ENCODE measurements at regions not wholly inside any gene's neighbourhood (a gene's known extent, or its start where the extent isn't known, plus 50 kb on each side); places are given as distances from the start of the nearest gene placed in this dataset.

DNA sequence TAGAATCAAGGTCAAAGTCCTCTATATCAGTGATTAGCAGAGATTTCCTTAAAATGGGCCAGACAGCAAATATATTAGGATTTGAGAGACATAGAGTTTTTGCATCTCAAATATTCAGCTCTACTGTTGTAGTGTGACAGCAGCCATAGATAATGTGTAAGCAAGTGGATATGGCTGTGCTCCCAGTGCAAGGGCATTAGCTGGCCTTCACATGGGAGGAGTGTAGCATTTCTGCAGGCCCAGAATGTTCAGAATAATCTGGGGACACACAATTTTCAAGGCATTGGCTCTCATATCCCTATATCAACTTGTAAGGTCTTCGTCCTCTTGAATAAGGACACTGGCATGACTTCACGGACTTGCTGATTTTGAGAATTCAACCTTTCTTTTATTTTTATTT lies 402.3 kb upstream of the ADAMTS5 start:
- ChIA-PET POLR2A (no interaction called here), CTCF (no interaction called here)
- no peak for DNase-seq (ENCODE audit: extremely low spot score)
- TF ChIP-seq CTBP1 (IDR thresholded peaks at IDR 0.05; ENCODE audit: borderline replicate concordance) = no peak
- no peak for TF ChIP-seq ELF4 (IDR thresholded peaks at IDR 0.05)
- no peak for TF ChIP-seq ARNT (IDR thresholded peaks at IDR 0.05)
- no peak for TF ChIP-seq BHLHE40 (IDR thresholded peaks at IDR 0.05; ENCODE audit: borderline replicate concordance)
- no peak for TF ChIP-seq FOXM1 (IDR thresholded peaks at IDR 0.05; ENCODE audit: borderline replicate concordance)
- TF ChIP-seq FOXK2 (IDR thresholded peaks at IDR 0.05) = no peak
- TF ChIP-seq, protein P1, sequence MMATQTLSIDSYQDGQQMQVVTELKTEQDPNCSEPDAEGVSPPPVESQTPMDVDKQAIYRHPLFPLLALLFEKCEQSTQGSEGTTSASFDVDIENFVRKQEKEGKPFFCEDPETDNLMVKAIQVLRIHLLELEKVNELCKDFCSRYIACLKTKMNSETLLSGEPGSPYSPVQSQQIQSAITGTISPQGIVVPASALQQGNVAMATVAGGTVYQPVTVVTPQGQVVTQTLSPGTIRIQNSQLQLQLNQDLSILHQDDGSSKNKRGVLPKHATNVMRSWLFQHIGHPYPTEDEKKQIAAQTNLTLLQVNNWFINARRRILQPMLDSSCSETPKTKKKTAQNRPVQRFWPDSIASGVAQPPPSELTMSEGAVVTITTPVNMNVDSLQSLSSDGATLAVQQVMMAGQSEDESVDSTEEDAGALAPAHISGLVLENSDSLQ (IDR thresholded peaks at IDR 0.05) = no peak
- TF ChIP-seq SP1 (IDR thresholded peaks at IDR 0.05) = no peak
- no peak for TF ChIP-seq SUZ12 (IDR thresholded peaks at IDR 0.05)
- TF ChIP-seq TARDBP (IDR thresholded peaks at IDR 0.05) = no peak
- TF ChIP-seq NFRKB (IDR thresholded peaks at IDR 0.05) = no peak
- no peak for TF ChIP-seq HDGF (IDR thresholded peaks at IDR 0.05; ENCODE audit: borderline replicate concordance)
- TF ChIP-seq ZNF384 (IDR thresholded peaks at IDR 0.05) = no peak

DNA sequence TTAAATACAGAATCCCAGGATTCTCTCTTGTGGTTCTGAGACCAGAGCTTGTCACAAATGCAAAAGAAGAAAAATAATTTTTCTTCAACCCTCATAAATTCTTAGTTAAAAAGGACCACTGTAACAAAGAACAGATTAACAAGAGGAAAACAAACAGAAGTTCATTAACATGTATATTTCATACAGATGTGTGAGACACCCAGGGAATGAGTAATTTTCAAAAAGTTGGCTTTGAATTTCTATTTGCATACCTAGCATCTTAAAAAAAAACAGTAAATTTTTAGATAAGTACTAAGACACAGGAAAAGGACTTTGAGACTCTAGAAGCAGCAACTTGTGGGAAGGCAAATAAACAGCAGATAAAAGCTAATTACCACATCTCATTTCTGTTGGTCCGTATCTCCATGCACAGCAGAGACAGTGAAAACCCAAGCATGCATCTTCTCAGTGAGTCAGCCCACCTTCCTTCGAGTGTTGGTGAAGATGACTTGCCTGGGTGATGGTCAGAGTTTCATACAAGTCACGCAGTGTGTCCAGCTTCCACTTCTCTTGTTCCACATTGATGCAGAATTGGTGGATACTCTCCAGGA lies 399.9 kb upstream of the ADAMTS5 start:
- no peak for DNase-seq (ENCODE audit: extremely low spot score)
- ChIA-PET CTCF (interaction anchor here (0.7 kb wide), 1 partner anchor 256 kb away, joined by 3 read pairs; no protein-coding TSS in a partner anchor), POLR2A (no interaction called here)
- no peak for TF ChIP-seq HDGF (IDR thresholded peaks at IDR 0.05; ENCODE audit: borderline replicate concordance)
- TF ChIP-seq SUZ12 (IDR thresholded peaks at IDR 0.05) = no peak
- TF ChIP-seq FOXM1 (IDR thresholded peaks at IDR 0.05; ENCODE audit: borderline replicate concordance) = no peak
- TF ChIP-seq ZNF384 (IDR thresholded peaks at IDR 0.05) = no peak
- TF ChIP-seq, protein P1 (IDR thresholded peaks at IDR 0.05) = no peak
- TF ChIP-seq TARDBP (IDR thresholded peaks at IDR 0.05) = no peak
- TF ChIP-seq ARNT (IDR thresholded peaks at IDR 0.05) = no peak
- no peak for TF ChIP-seq FOXA1 (IDR thresholded peaks at IDR 0.05)
- TF ChIP-seq ELF4 (IDR thresholded peaks at IDR 0.05) = no peak
- no peak for TF ChIP-seq L3MBTL2 (conservative IDR thresholded peaks at IDR 0.05)

DNA sequence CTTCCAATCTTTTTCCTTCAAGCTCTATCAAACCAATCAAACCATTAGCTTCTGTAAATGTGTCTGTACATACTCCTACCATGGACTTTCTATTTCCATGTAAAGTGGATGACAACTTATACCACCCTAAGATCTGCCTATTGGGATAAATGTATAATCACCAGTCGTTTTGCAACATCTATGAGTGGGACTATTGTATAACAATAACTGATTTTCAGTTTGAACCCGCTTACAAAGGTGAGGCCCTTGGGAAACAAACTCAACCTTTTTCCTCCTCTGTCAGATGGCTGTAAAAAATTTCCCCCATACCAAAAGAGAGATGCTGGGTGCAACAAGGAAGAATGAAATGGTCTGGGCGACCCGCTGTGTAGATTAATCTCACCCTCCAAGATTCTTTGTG lies 399.1 kb upstream of the ADAMTS5 start:
- no peak for DNase-seq (ENCODE audit: extremely low spot score)
- TF ChIP-seq SUZ12 (IDR thresholded peaks at IDR 0.05) (no peak), CTBP1 (IDR thresholded peaks at IDR 0.05; ENCODE audit: borderline replicate concordance) (no peak)
- CTCF ChIA-PET = no interaction called here
- POLR2A ChIA-PET = no interaction called here

DNA sequence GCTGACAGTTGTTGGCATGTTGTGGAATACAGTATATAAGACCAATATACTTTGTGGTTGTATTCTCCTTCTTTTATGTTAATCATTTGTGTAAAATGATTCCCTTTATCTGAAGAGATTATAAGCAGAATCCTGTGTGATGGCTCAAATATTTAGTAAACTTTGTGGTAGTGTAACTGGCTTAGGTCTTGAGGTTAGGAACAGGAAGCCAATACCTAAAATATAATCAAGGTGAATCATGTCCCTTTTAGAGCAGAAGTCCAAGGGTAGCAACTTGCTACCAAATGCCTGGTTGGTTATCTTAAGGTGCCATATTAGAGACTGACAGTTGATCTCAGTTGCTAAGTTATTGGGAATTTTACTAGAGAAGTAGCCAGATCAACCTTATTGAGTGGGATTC lies 398.5 kb upstream of the ADAMTS5 start:
- POLR2A ChIA-PET = no interaction called here
- CTCF ChIA-PET = no interaction called here
- TF ChIP-seq FOXK2 (IDR thresholded peaks at IDR 0.05) (no peak), ELF4 (IDR thresholded peaks at IDR 0.05) (no peak), FOXM1 (IDR thresholded peaks at IDR 0.05; ENCODE audit: borderline replicate concordance) (no peak), FOXA1 (IDR thresholded peaks at IDR 0.05) (no peak), LEF1 (IDR thresholded peaks at IDR 0.05; ENCODE audit: borderline replicate concordance) (no peak), BHLHE40 (IDR thresholded peaks at IDR 0.05; ENCODE audit: borderline replicate concordance) (no peak), SP1 (IDR thresholded peaks at IDR 0.05) (no peak), TARDBP (IDR thresholded peaks at IDR 0.05) (no peak), SUZ12 (IDR thresholded peaks at IDR 0.05) (no peak), ARNT (IDR thresholded peaks at IDR 0.05) (no peak), HDGF (IDR thresholded peaks at IDR 0.05; ENCODE audit: borderline replicate concordance) (no peak)
- DNase-seq (ENCODE audit: extremely low spot score) = no peak

DNA sequence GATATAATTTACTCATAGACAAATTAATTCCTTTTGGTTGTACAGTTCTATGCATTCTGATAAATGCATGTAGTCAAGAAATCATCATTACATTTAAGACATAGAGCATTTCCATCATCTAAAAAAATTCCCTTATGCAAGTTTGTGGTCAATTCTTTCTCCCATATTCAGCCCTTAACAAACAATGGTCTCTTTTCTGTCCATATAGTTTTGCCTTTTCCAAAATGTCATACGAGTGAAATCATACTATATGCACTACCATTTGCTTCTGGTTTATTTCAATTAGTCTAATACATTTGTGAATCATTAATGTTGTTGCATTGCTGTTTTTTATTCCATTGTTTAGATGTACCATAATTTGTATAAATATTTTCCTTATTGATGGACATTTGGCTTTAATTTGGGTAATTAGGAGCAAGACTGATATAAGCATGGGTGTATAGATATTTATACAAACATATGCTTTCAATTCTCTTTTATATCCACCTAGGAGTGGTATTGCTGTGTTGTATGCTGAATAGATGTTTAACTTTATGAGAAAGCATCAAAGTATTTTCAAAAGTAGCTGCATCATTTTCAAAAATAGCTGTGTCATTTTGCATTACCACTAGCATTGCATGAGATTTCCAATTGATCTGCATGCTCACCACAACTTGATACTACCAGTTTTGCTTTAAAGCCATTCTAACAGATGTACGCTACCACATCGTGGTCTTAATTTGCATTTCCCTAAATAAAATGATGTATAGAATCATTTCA lies 397.0 kb upstream of the ADAMTS5 start:
- no peak for DNase-seq (ENCODE audit: extremely low spot score)
- no peak for TF ChIP-seq CTBP1 (IDR thresholded peaks at IDR 0.05; ENCODE audit: borderline replicate concordance)
- TF ChIP-seq, protein P1 (IDR thresholded peaks at IDR 0.05) = no peak
- ChIA-PET POLR2A (no interaction called here), CTCF (no interaction called here)

DNA sequence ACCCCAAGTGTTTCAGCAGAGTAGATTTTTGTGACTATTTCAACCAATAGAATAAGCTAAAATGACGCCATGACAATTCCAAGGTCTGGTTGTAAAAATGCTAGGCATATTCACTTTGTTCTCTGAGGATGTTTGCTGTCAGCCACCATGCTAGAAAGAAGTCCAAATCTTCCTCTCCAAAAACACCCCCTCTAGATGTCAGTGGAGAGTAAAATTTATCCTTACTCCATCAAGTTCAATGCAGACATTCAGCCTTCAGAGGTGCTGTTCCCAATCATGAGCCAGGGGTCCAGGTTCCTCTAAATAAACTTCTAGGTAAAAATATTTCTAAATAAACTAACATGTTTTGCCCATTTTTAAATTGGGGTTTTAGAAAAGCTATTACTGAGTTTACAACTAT lies 395.4 kb upstream of the ADAMTS5 start:
- ChIA-PET CTCF (no interaction called here), POLR2A (no interaction called here)
- TF ChIP-seq L3MBTL2 (conservative IDR thresholded peaks at IDR 0.05) (no peak), TARDBP (IDR thresholded peaks at IDR 0.05) (no peak), LEF1 (IDR thresholded peaks at IDR 0.05; ENCODE audit: borderline replicate concordance) (no peak), ARNT (IDR thresholded peaks at IDR 0.05) (no peak), CTBP1 (IDR thresholded peaks at IDR 0.05; ENCODE audit: borderline replicate concordance) (no peak), FOXM1 (IDR thresholded peaks at IDR 0.05; ENCODE audit: borderline replicate concordance) (no peak), ELF4 (IDR thresholded peaks at IDR 0.05) (no peak), HDGF (IDR thresholded peaks at IDR 0.05; ENCODE audit: borderline replicate concordance) (no peak), FOXK2 (IDR thresholded peaks at IDR 0.05) (no peak), ZNF384 (IDR thresholded peaks at IDR 0.05) (no peak)
- TF ChIP-seq, protein P1 (IDR thresholded peaks at IDR 0.05) = no peak
- DNase-seq (ENCODE audit: extremely low spot score) = no peak

All from HEK293T (cell line).